ENCODE measurements at regions not wholly inside any gene's neighbourhood (a gene's known extent, or its start where the extent isn't known, plus 50 kb on each side); places are given as distances from the start of the nearest gene placed in this dataset.

GRCh38 chr12:86683568-86684304 lies 427.5 kb upstream of the MGAT4C start:
- no peak for DNase-seq (ENCODE audit: low spot score)

- DNase-seq (ENCODE audit: low spot score), result no peak
Observed at GRCh38 chr12:86681060-86681459, 424.9 kb upstream of the MGAT4C start.

GRCh38 chr12:86675197-86675596 lies 419.0 kb upstream of the MGAT4C start:
- DNase-seq (ENCODE audit: low spot score), result no peak

GRCh38 chr12:86670986-86671385 lies 414.8 kb upstream of the MGAT4C start:
- DNase-seq (ENCODE audit: low spot score), result no peak

- no peak for DNase-seq (ENCODE audit: low spot score)
Observed at GRCh38 chr12:86669010-86669409, 412.8 kb upstream of the MGAT4C start.

- DNase-seq (ENCODE audit: low spot score), result no peak
Observed at GRCh38 chr12:86666316-86666715, 410.1 kb upstream of the MGAT4C start.

- no peak for DNase-seq (ENCODE audit: low spot score)
Observed at GRCh38 chr12:86663716-86664115, 407.5 kb upstream of the MGAT4C start.

GRCh38 chr12:86663173-86663572 lies 407.0 kb upstream of the MGAT4C start:
- no peak for DNase-seq (ENCODE audit: low spot score)

- DNase-seq (ENCODE audit: low spot score), result no peak
Observed at GRCh38 chr12:86662464-86662863, 406.3 kb upstream of the MGAT4C start.

GRCh38 chr12:86660488-86661147 lies 404.4 kb upstream of the MGAT4C start:
- DNase-seq (ENCODE audit: low spot score), result no peak

- no peak for DNase-seq (ENCODE audit: low spot score)
Observed at GRCh38 chr12:86659985-86660384, 403.8 kb upstream of the MGAT4C start.

- no peak for DNase-seq (ENCODE audit: low spot score)
Observed at GRCh38 chr12:86658303-86658702, 402.1 kb upstream of the MGAT4C start.

- no peak for DNase-seq (ENCODE audit: low spot score)
Observed at GRCh38 chr12:86647800-86648199, 391.6 kb upstream of the MGAT4C start.

GRCh38 chr12:86634456-86635410 lies 378.5 kb upstream of the MGAT4C start:
- DNase-seq (ENCODE audit: low spot score), result no peak

- no peak for DNase-seq (ENCODE audit: low spot score)
Observed at GRCh38 chr12:86627001-86627400, 370.8 kb upstream of the MGAT4C start.

GRCh38 chr12:86623267-86623666 lies 367.1 kb upstream of the MGAT4C start:
- DNase-seq (ENCODE audit: low spot score), result no peak

- DNase-seq (ENCODE audit: low spot score), result no peak
Observed at GRCh38 chr12:86621957-86622356, 365.8 kb upstream of the MGAT4C start.

GRCh38 chr12:86613311-86613710 lies 357.1 kb upstream of the MGAT4C start:
- DNase-seq (ENCODE audit: low spot score), result no peak

GRCh38 chr12:86608638-86609037 lies 352.4 kb upstream of the MGAT4C start:
- no peak for DNase-seq (ENCODE audit: low spot score)

GRCh38 chr12:86601550-86602308 lies 345.5 kb upstream of the MGAT4C start:
- no peak for DNase-seq (ENCODE audit: low spot score)

- no peak for DNase-seq (ENCODE audit: low spot score)
Observed at GRCh38 chr12:86600664-86601231, 344.6 kb upstream of the MGAT4C start.

GRCh38 chr12:86597431-86597830 lies 341.2 kb upstream of the MGAT4C start:
- no peak for DNase-seq (ENCODE audit: low spot score)

Data from hematopoietic multipotent progenitor cell treated with erythropoietin and hydrocortisone succinate and interleukin-3 and kit ligand, for 15 days (in vitro differentiated cells).